ENCODE measurements at regions not wholly inside any gene's neighbourhood (a gene's known extent, or its start where the extent isn't known, plus 50 kb on each side); places are given as distances from the start of the nearest gene placed in this dataset.

DNA sequence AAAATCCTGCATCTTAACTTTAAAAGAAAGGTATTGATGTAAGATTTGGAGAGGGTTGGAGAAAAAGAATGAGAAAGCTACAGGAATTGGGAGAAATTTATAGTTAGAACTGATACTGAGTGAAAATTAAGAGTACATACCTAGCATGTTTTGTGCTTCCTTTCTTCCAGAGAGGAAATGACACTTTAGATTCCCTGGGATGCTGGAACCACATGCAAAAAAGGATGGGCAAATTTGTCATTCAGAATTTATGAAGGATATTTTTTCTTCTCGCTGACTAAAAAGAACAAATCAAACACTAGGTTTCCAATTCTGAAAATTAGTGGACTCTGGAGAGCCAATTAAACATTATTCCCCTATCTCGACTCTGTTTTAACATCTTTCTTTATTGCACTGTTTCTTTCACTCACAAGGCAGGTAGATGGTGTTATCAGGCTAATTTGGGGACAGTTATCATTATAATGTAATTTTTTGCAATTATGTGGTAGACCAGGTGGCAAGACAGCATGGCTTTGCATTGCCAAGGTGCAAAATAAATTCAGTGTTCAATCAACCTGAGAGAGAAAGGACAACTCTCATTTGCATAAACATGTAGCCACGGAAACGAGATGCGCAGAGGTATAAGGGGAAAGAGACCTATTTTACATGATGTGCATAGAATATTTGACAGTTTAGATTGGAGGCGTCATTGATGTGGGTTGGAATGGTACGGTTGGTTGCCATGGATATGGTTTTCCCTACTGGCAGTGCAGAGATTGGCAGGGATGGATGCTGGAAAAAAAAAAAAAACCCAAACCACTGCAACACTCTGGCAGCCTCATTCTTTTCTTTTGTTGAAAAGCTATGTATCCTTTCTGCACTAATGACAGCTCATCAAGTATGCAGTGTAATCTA, 320.4 kb upstream of the CCNH start:
- no peak overlapping the region for H2AFZ ChIP-seq (ENCODE audit: low read depth, low read length)
- POLR2A ChIA-PET = no interaction called here
- H3K36me3 ChIP-seq (ENCODE audit: control insufficient read depth, insufficient read depth, low read length) = no peaks in the 10 kb centered on the region
- BruUV-seq (replicated peaks) = no TSS peak
- H3K27ac ChIP-seq (ENCODE audit: extremely low read depth, low read depth, low read length) = no peak overlapping the region
- no peaks in the 10 kb centered on the region for H3K79me2 ChIP-seq (ENCODE audit: control insufficient read depth, insufficient read depth, low read length)
- in situ Hi-C loops (cut with MboI) (no loop called here), intact Hi-C loops (cut with micrococcal nuclease) (no loop called here)
- H3K9me3 ChIP-seq (replicated peaks; ENCODE audit: control insufficient read depth, insufficient read depth, low read depth, low read length) = no peaks in the 10 kb centered on the region
- CTCF ChIA-PET (ENCODE audit: low intra/inter-chr PET ratio) = no interaction called here
- H3K4me1 ChIP-seq (replicated peaks in 1 of 2; ENCODE audit: control insufficient read depth in 2 of 2, insufficient read depth in 2 of 2, low read length in 2 of 2) = no peaks in the 10 kb centered on the region
- TF ChIP-seq, protein P1, sequence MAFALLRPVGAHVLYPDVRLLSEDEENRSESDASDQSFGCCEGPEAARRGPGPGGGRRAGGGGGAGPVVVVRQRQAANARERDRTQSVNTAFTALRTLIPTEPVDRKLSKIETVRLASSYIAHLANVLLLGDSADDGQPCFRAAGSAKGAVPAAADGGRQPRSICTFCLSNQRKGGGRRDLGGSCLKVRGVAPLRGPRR (CRISPR knock-in tag; IDR thresholded peaks at IDR 0.05) = no peak
- TF ChIP-seq ZBTB8A (IDR thresholded peaks at IDR 0.05; ENCODE audit: partially characterized antibody) = no peak
- no peak for TF ChIP-seq WHSC1 (IDR thresholded peaks at IDR 0.05; ENCODE audit: low read length)
- TF ChIP-seq, protein P2, sequence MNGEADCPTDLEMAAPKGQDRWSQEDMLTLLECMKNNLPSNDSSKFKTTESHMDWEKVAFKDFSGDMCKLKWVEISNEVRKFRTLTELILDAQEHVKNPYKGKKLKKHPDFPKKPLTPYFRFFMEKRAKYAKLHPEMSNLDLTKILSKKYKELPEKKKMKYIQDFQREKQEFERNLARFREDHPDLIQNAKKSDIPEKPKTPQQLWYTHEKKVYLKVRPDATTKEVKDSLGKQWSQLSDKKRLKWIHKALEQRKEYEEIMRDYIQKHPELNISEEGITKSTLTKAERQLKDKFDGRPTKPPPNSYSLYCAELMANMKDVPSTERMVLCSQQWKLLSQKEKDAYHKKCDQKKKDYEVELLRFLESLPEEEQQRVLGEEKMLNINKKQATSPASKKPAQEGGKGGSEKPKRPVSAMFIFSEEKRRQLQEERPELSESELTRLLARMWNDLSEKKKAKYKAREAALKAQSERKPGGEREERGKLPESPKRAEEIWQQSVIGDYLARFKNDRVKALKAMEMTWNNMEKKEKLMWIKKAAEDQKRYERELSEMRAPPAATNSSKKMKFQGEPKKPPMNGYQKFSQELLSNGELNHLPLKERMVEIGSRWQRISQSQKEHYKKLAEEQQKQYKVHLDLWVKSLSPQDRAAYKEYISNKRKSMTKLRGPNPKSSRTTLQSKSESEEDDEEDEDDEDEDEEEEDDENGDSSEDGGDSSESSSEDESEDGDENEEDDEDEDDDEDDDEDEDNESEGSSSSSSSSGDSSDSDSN (IDR thresholded peaks at IDR 0.05; ENCODE audit: borderline replicate concordance in 1 of 2, low read depth in 2 of 2, low read length in 2 of 2) = no peak
- TF ChIP-seq NR3C1 (CRISPR knock-in tag; IDR thresholded peaks at IDR 0.05) = no peak
- no peak for TF ChIP-seq TBL1XR1 (IDR thresholded peaks at IDR 0.05; ENCODE audit: low read length in 2 of 2)
- no peak for TF ChIP-seq GTF2E2 (tag; IDR thresholded peaks at IDR 0.05)
- H3K9me1 ChIP-seq (ENCODE audit: control insufficient read depth, insufficient read depth, low read length) = no peaks in the 10 kb centered on the region
- H3K4me3 ChIP-seq = no peak overlapping the region
- ATAC-seq = no peak
- H3K27me3 ChIP-seq (ENCODE audit: control insufficient read depth in 2 of 2, insufficient read depth in 2 of 2, low read length in 2 of 2) = no peaks in the 10 kb centered on the region
- H4K20me1 ChIP-seq (replicated peaks; ENCODE audit: control insufficient read depth, insufficient read depth, low read length) = no peaks in the 10 kb centered on the region
- H3K4me2 ChIP-seq (ENCODE audit: insufficient read depth, low read length) = no peak overlapping the region
- WGBS (ENCODE audit: insufficient coverage, low coverage, missing lambda C conversion rate) = 1% methylated on average over 7 of the region's 7 CpGs
- FAIRE-seq = no peak
- DNase-seq (ENCODE audit: extremely low read depth in 1 of 4, low spot score in 3 of 4) = no peak
- no peak overlapping the region for H3K9ac ChIP-seq (ENCODE audit: insufficient read depth in 1 of 2, low read depth in 2 of 2, low read length in 2 of 2)

Measured in K562 (cell line).